ENCODE measurements at regions not wholly inside any gene's neighbourhood (a gene's known extent, or its start where the extent isn't known, plus 50 kb on each side); places are given as distances from the start of the nearest gene placed in this dataset.
"Not testable (repeated sequence)": the region's sequence is repeated elsewhere in the genome, so short reads cannot be mapped to it uniquely, and the experiment has no call there.

DNA sequence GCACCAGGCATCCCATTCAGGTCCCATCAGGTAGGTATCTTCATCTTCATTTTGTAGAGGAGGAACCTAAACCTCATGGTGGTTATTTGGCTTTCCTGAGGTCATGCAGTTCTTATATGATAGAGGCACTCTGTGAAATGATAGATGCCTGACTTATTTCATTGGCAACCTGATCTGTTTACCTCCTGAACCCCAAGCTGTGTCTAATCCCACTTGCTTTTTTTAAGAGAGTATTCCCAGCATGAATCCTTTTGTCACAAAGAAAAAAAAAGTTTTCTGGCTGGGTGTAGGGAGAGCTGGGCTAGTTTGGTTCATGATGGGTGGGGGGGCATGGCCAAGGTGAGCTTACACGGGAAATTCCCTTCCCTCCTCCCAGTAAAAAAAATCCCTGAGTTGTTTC lies 154.2 kb downstream of the TENT5C start:
- Histone ChIP-seq H3K27ac (ENCODE audit: low read depth, low read length) (no peak overlapping the region), H3K4me3 (ENCODE audit: low read depth, low read length) (no peak overlapping the region), H3K9me3 (ENCODE audit: control insufficient read depth, insufficient read depth, low read length) (no peaks in the 10 kb centered on the region), H3K4me1 (ENCODE audit: control insufficient read depth, insufficient read depth, low read length) (peaks cover 8% of the 10 kb centered on the region), H3K27me3 (ENCODE audit: control insufficient read depth, insufficient read depth, low read length) (no peaks in the 10 kb centered on the region), H3K36me3 (ENCODE audit: control insufficient read depth, insufficient read depth, low read length) (no peaks in the 10 kb centered on the region)
- no CpG with 5 or more reads among the region's 1 CpG for WGBS (ENCODE audit: insufficient coverage)
- no peak for DNase-seq (ENCODE audit: low read depth in 4 of 6, low spot score in 6 of 6)

DNA sequence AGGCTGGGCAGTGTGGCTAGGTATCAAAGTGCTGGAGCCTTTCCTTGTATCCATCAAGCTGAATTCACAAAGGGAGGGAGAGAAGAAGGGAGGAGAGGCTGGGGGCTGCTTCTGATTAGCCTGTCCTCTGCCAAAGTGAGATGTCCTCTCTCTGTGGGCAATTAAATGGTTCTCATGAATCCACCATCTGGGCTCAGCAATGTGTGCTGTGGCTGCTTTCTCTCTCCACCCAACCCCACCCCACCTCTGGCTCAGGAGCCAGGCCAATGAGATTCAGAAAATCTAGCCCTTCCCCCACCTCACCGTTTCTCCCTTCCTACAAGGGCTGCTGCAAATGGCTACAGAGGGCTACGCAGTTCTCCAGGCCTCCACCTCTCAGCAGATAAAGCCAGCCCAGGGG lies 154.6 kb downstream of the TENT5C start:
- Histone ChIP-seq H3K4me3 (ENCODE audit: low read depth, low read length) (no peak overlapping the region), H3K4me1 (ENCODE audit: control insufficient read depth, insufficient read depth, low read length) (peaks cover 8% of the 10 kb centered on the region), H3K9me3 (ENCODE audit: control insufficient read depth, insufficient read depth, low read length) (no peaks in the 10 kb centered on the region), H3K36me3 (ENCODE audit: control insufficient read depth, insufficient read depth, low read length) (no peaks in the 10 kb centered on the region), H3K27ac (ENCODE audit: low read depth, low read length) (no peak overlapping the region), H3K27me3 (ENCODE audit: control insufficient read depth, insufficient read depth, low read length) (no peaks in the 10 kb centered on the region)
- no peak for DNase-seq (ENCODE audit: low read depth in 4 of 6, low spot score in 6 of 6)
- WGBS (ENCODE audit: insufficient coverage) = no CpG with 5 or more reads among the region's 2 CpGs

DNA sequence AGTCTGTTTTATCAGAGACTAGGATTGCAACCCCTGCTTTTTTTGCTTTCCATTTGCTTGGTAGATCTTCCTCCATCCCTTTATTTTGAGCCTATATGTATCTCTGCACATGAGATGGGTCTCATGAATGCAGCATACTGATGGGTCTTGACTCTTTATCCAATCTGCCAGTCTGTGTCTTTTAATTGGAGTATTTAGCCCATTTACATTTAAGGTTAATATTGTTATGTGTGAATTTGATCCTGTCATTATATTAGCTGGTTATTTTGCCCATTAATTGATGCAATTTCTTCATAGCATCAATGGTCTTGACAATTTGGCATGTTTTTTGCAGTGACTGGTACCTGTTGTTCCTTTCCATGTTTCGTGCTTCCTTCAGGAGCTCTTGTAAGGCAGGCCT lies 161.7 kb downstream of the GDAP2 start:
- no CpG with 5 or more reads among the region's 1 CpG for WGBS (ENCODE audit: insufficient coverage)
- not testable (repeated sequence) for H3K36me3 ChIP-seq (ENCODE audit: control insufficient read depth, insufficient read depth, low read length); H3K27me3 ChIP-seq (ENCODE audit: control insufficient read depth, insufficient read depth, low read length); H3K27ac ChIP-seq (ENCODE audit: low read depth, low read length); H3K4me3 ChIP-seq (ENCODE audit: low read depth, low read length); H3K4me1 ChIP-seq (ENCODE audit: control insufficient read depth, insufficient read depth, low read length); DNase-seq (ENCODE audit: low read depth in 4 of 6, low spot score in 6 of 6)
- H3K9me3 ChIP-seq (ENCODE audit: control insufficient read depth, insufficient read depth, low read length) = peaks cover 13% of the 10 kb centered on the region

DNA sequence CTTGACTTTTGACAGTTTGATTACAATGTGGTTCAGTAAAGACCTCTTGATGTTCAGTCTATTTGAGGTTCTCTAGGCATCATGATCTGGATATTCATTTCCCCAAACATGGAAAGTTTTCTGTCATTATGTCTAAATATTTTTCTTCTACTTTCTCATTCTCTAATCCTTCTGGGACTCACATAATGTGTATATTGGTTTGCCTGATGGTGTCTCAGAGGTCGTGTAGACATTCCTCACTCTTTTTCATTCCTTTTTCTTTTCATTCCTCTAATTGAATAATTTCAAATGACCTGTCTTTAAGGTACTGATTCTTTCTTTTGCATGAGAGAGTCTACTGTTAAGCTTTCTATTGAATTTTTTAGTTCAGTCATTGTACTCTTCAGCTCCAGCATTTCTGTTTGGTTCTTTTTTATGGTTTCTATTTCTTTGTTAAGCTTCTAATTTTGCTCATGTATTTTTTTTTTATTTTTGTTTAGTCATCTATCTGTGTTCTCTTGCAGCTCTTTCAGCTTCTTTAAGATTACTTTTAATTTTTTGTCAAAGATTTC lies 158.4 kb downstream of the GDAP2 start:
- no CpG with 5 or more reads among the region's 1 CpG for WGBS (ENCODE audit: insufficient coverage)
- no peak for DNase-seq (ENCODE audit: low read depth in 4 of 6, low spot score in 6 of 6)
- H3K4me3 ChIP-seq (ENCODE audit: low read depth, low read length) = no peak overlapping the region
- no peaks in the 10 kb centered on the region for H3K4me1 ChIP-seq (ENCODE audit: control insufficient read depth, insufficient read depth, low read length)
- peaks cover 13% of the 10 kb centered on the region for H3K9me3 ChIP-seq (ENCODE audit: control insufficient read depth, insufficient read depth, low read length)
- H3K27me3 ChIP-seq (ENCODE audit: control insufficient read depth, insufficient read depth, low read length) = no peaks in the 10 kb centered on the region
- H3K36me3 ChIP-seq (ENCODE audit: control insufficient read depth, insufficient read depth, low read length) = no peaks in the 10 kb centered on the region
- H3K27ac ChIP-seq (ENCODE audit: low read depth, low read length) = no peak overlapping the region

DNA sequence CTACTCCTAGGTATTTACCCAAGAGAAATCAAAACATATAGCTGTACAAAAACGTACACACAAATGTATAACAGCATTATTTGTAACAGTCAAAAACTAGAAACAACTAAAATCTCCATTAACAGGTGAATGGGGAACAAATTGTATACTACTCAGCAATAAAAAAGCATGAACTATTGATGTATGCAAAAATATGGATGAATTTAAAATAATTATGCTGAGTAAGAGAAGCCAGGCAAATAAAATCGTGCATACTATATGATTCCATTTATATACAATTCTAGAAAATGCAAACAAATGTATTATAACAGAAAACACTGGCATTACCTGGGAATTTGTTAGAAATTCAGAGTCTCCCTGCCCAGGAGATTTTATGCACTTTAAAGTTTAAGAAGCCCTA lies 150.1 kb downstream of the GDAP2 start:
- DNase-seq (ENCODE audit: low read depth in 4 of 6, low spot score in 6 of 6) = no peak
- Histone ChIP-seq H3K4me1 (ENCODE audit: control insufficient read depth, insufficient read depth, low read length) (no peaks in the 10 kb centered on the region), H3K4me3 (ENCODE audit: low read depth, low read length) (no peak overlapping the region), H3K27me3 (ENCODE audit: control insufficient read depth, insufficient read depth, low read length) (no peaks in the 10 kb centered on the region), H3K36me3 (ENCODE audit: control insufficient read depth, insufficient read depth, low read length) (no peaks in the 10 kb centered on the region), H3K9me3 (ENCODE audit: control insufficient read depth, insufficient read depth, low read length) (no peaks in the 10 kb centered on the region), H3K27ac (ENCODE audit: low read depth, low read length) (no peak overlapping the region)
- no CpG with 5 or more reads among the region's 2 CpGs for WGBS (ENCODE audit: insufficient coverage)

DNA sequence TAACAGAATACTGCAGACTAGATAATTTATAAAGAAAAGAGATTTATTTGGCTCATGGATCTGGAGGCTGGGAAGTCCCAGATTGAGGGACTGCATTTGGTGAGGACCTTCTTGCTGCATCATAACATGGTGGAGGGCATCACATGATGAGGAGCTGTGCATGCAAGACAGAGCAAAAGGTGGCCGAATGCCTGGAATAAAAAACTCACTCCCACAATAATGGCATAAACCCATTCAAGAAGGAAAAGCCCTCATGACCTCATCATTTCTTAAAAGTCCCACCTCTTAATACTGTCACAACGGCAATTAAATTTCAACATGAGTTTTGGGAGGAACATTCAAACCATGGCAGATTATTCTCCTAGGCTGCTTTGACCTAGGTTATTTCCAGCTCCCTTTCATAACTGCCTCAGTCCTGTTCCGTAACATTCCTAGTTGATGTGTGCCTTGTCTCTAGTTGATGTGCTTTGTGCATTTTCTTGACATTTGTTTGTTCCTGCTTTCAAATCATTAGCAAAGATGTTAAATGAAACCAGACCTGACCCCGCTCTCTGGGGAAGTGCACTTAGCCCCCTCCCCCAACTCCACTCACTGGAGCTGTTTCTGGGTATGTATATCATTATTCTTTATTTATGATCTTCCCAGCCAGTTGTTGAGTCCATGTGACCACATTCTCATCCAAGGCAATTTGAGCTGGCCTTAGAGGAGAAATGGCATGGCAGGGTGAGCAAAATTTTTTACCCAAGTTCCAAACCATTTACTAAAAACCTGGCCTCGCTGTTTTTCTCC lies 148.5 kb downstream of the GDAP2 start:
- H3K9me3 ChIP-seq (ENCODE audit: control insufficient read depth, insufficient read depth, low read length) = no peaks in the 10 kb centered on the region
- H3K27me3 ChIP-seq (ENCODE audit: control insufficient read depth, insufficient read depth, low read length) = no peaks in the 10 kb centered on the region
- no peaks in the 10 kb centered on the region for H3K4me1 ChIP-seq (ENCODE audit: control insufficient read depth, insufficient read depth, low read length)
- 50% methylated on average over 1 of the region's 5 CpGs for WGBS (ENCODE audit: insufficient coverage)
- H3K36me3 ChIP-seq (ENCODE audit: control insufficient read depth, insufficient read depth, low read length) = no peaks in the 10 kb centered on the region
- no peak overlapping the region for H3K27ac ChIP-seq (ENCODE audit: low read depth, low read length)
- DNase-seq (ENCODE audit: low read depth in 4 of 6, low spot score in 6 of 6) = no peak
- H3K4me3 ChIP-seq (ENCODE audit: low read depth, low read length) = no peak overlapping the region

DNA sequence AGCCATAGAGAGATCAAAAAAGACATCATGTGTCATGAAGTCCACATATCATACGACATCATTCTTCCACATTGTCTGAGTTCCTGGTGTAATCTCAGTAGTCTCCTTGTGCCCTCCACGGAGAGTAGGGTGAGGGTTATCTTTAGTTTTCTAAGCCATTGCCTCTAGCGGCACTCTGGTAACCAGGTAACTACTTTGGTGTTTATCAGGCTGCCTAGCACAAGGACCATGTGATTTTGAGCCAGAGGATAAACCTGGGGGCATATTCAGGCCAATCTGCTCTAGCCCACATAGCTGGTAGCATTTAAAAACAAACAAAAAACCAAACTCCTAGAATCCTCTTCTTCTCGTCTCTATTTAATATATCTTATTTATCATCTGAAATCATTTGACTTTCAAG lies 147.4 kb downstream of the GDAP2 start:
- 74% methylated on average over 2 of the region's 4 CpGs for WGBS (ENCODE audit: insufficient coverage)
- no peak overlapping the region for H3K4me3 ChIP-seq (ENCODE audit: low read depth, low read length)
- H3K27ac ChIP-seq (ENCODE audit: low read depth, low read length) = no peak overlapping the region
- H3K36me3 ChIP-seq (ENCODE audit: control insufficient read depth, insufficient read depth, low read length) = no peaks in the 10 kb centered on the region
- no peaks in the 10 kb centered on the region for H3K9me3 ChIP-seq (ENCODE audit: control insufficient read depth, insufficient read depth, low read length)
- no peaks in the 10 kb centered on the region for H3K4me1 ChIP-seq (ENCODE audit: control insufficient read depth, insufficient read depth, low read length)
- DNase-seq (ENCODE audit: low read depth in 4 of 6, low spot score in 6 of 6) = no peak
- no peaks in the 10 kb centered on the region for H3K27me3 ChIP-seq (ENCODE audit: control insufficient read depth, insufficient read depth, low read length)

DNA sequence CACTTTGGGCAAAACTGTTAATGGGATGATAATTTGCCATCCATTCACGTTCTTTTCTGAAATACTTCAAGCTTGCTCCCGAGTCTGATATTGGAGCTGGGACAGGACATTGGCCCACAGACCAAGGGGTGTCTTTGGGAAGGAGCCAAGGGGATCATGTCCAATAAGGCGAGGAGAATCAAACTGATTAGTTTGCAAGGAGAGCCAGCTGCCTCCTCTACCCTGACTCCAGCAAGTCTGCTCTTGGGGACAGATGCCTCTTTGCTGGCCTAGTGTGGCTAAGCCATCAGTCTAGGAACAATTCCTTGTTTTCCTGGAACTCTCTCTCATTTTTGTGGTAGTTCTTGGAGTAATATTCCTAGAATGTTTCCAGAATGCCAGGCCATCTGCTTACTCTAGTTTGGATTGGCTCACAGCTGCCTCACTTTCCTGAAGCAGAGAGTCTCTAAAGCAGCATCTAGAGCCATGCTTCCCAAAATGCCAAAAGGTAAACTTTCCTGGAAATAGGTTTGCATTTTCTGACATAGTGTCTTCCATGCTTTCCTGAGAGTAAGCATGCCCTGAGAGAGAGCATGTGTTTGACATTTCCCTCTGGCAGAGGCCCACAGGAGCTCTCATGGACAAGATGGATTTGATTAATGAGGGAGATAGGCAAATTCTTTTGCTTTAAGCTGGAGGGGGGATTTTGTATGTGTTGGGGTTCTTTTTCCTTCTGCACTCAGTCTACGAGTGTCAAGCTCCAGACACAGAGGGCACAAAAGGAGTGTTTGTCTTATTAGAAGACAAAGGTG lies 145.6 kb downstream of the GDAP2 start:
- Histone ChIP-seq H3K4me3 (ENCODE audit: low read depth, low read length) (no peak overlapping the region), H3K36me3 (ENCODE audit: control insufficient read depth, insufficient read depth, low read length) (no peaks in the 10 kb centered on the region), H3K4me1 (ENCODE audit: control insufficient read depth, insufficient read depth, low read length) (no peaks in the 10 kb centered on the region), H3K9me3 (ENCODE audit: control insufficient read depth, insufficient read depth, low read length) (no peaks in the 10 kb centered on the region), H3K27me3 (ENCODE audit: control insufficient read depth, insufficient read depth, low read length) (no peaks in the 10 kb centered on the region), H3K27ac (ENCODE audit: low read depth, low read length) (no peak overlapping the region)
- WGBS (ENCODE audit: insufficient coverage) = 65% methylated on average over 3 of the region's 4 CpGs
- peak in 1 of 6 donors; percentile 19 for DNase-seq (ENCODE audit: low read depth in 4 of 6, low spot score in 6 of 6)

DNA sequence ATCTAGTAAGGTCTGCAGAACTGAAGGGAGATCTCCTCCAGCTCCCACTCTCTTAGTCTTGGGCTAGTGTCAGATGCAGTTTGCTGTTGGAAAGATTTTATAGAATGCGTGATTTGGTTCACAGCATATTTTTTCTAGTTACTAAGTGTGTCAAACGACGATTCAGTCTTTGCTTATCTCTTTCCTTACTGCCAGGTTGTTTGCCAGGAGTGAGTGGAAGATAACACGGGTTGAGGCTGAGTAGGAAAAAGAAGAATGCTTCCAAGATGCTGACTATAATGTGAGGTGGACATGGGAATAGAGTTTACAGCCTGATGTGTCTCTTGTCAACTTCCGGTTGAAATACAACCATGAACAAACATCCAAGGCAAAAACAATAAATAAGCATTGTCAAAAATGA lies 141.4 kb downstream of the GDAP2 start:
- H3K4me1 ChIP-seq (ENCODE audit: control insufficient read depth, insufficient read depth, low read length) = no peaks in the 10 kb centered on the region
- no peaks in the 10 kb centered on the region for H3K9me3 ChIP-seq (ENCODE audit: control insufficient read depth, insufficient read depth, low read length)
- no peaks in the 10 kb centered on the region for H3K36me3 ChIP-seq (ENCODE audit: control insufficient read depth, insufficient read depth, low read length)
- H3K27me3 ChIP-seq (ENCODE audit: control insufficient read depth, insufficient read depth, low read length) = no peaks in the 10 kb centered on the region
- no peak overlapping the region for H3K27ac ChIP-seq (ENCODE audit: low read depth, low read length)
- H3K4me3 ChIP-seq (ENCODE audit: low read depth, low read length) = no peak overlapping the region
- DNase-seq (ENCODE audit: low read depth in 4 of 6, low spot score in 6 of 6) = no peak
- WGBS (ENCODE audit: insufficient coverage) = 96% methylated on average over 3 of the region's 5 CpGs
